Stomach (tissue), 8 donors: ENCODE measurements at regions not wholly inside any gene's neighbourhood (a gene's known extent, or its start where the extent isn't known, plus 50 kb on each side); places are given as distances from the start of the nearest gene placed in this dataset.

Source experiments
- DNase-seq, 2 donors: peaks; one replicate each; pipeline versions ENCODE4 v3.0.0 to v3.0.0-alpha.2; 2013 to 2019
- H3K27ac ChIP-seq, 5 donors: fragments of 200-600 bp in 4 of 5; sonication (generic) in 4 of 5; one replicate each; pipeline ENCODE4 v1.5.1; 2013 to 2019; ENCODE audit warnings: mild to moderate bottlenecking in 1 of 5, moderate library complexity in 1 of 5
- H3K27me3 ChIP-seq, 3 donors: fragments of 200-600 bp; sonication (generic); one replicate each; pipeline ENCODE4 v1.5.1; 2017 to 2019; ENCODE audit warnings: mixed run types in 1 of 3
- H3K36me3 ChIP-seq, 4 donors: fragments of 200-600 bp; sonication (generic); 1 replicate in 3 of 4; 2 replicates in 1 of 4; pipeline ENCODE4 v1.5.1; 2016 to 2019
- H3K4me1 ChIP-seq, 4 donors: fragments of 200-600 bp; sonication (generic); one replicate each; pipeline ENCODE4 v1.5.1; 2016 to 2019
- H3K4me3 ChIP-seq, 4 donors: fragments of 200-600 bp; sonication (generic) in 3 of 4; one replicate each; pipeline ENCODE4 v1.5.1; 2016 to 2019; ENCODE audit warnings: mild to moderate bottlenecking in 1 of 4
- H3K9me3 ChIP-seq, 4 donors: fragments of 200-600 bp; sonication (generic); one replicate each; pipeline ENCODE4 v1.5.1; 2016 to 2019
- EP300 ChIP-seq: sonication (generic); formaldehyde crosslinking; IDR thresholded peaks from one replicate; pipeline ENCODE4 v1.6.1; 2017; ENCODE audit warnings: antibody characterized with exemption
- POLR2A ChIP-seq, 4 donors: fragments of 450-650 bp; IDR thresholded peaks; one replicate each; pipeline ENCODE4 v1.6.1; 2016; ENCODE audit warnings: antibody characterized with exemption in 4 of 4, control low read depth in 2 of 4, mild to moderate bottlenecking in 1 of 4, moderate library complexity in 1 of 4
- POLR2AphosphoS5 ChIP-seq, 3 donors: sonication (generic); formaldehyde crosslinking; IDR thresholded peaks; one replicate each; pipeline ENCODE4 v1.6.1; 2016; ENCODE audit warnings: antibody characterized with exemption in 3 of 3
- WGBS, 5 donors: extraction: QIAGEN DNeasy Blood & Tissue Kit in 3 of 5; methylation state at CpG; one replicate each; pipeline versions ENCODE4 v1.1.5 to v1.1.7; 2013 to 2018; 5-methylcytosine and 5-hydroxymethylcytosine counted together
- intact Hi-C: fragments of 100-400 bp; cut with DNase I; formaldehyde crosslinking; loops from one replicate; pipeline ENCODE4 v1.15.1; 2023; ENCODE audit warnings: low total_unique reads
- TF ChIP-seq, protein P1 (sequence below), 7 experiments: fragments of 450-650 bp in 4 of 7; fragments of 200-600 bp in 3 of 7; sonication (generic) in 3 of 7; IDR thresholded peaks; one replicate each; pipeline ENCODE4 v1.5.1; 2016 to 2019; ENCODE audit warnings: antibody characterized with exemption in 7 of 7, control low read depth in 2 of 7, mild to moderate bottlenecking in 1 of 7
- donor health status: healthy with polysubstance abuse.
- donor health status: Bipolar disorder and iron deficiency.
- donor health status: healthy.

DNA sequence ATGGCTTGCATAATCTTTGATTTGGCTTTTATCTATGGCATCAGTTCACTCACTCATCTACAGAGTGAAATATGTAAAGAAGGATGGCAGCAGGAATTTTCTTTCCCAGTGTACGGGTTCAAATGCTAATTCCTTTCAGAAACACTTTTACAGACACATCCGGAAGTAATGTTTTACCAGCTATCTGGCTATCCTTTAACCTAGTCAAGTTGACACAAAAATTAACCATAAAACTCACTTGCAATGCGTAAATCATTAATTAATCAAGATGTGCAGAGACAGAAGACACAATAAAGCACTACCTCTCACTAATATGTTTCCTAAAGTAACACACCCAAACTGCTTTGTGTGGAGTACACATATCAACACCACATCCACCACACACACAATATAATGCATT lies 378.9 kb upstream of the ANO3 start:
- intact Hi-C loops: no loop called here
- Histone ChIP-seq H3K4me3 (no peak overlapping the region), H3K9me3 (no peaks in the 10 kb centered on the region), H3K4me1 (no peaks in the 10 kb centered on the region), H3K27me3 (no peaks in the 10 kb centered on the region), H3K27ac (no peak overlapping the region), H3K36me3 (no peaks in the 10 kb centered on the region)
- no peak for DNase-seq
- WGBS, 5 donors: 76 to 88% (median 83%) methylated on average over 3 of the region's 3 CpGs
- TF ChIP-seq EP300 (no peak), POLR2A (IDR thresholded peaks at IDR 0.05) (no peak), POLR2AphosphoS5 (IDR thresholded peaks at IDR 0.05) (no peak)
- TF ChIP-seq, protein P1, sequence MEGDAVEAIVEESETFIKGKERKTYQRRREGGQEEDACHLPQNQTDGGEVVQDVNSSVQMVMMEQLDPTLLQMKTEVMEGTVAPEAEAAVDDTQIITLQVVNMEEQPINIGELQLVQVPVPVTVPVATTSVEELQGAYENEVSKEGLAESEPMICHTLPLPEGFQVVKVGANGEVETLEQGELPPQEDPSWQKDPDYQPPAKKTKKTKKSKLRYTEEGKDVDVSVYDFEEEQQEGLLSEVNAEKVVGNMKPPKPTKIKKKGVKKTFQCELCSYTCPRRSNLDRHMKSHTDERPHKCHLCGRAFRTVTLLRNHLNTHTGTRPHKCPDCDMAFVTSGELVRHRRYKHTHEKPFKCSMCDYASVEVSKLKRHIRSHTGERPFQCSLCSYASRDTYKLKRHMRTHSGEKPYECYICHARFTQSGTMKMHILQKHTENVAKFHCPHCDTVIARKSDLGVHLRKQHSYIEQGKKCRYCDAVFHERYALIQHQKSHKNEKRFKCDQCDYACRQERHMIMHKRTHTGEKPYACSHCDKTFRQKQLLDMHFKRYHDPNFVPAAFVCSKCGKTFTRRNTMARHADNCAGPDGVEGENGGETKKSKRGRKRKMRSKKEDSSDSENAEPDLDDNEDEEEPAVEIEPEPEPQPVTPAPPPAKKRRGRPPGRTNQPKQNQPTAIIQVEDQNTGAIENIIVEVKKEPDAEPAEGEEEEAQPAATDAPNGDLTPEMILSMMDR (IDR thresholded peaks at IDR 0.05): no peak

DNA sequence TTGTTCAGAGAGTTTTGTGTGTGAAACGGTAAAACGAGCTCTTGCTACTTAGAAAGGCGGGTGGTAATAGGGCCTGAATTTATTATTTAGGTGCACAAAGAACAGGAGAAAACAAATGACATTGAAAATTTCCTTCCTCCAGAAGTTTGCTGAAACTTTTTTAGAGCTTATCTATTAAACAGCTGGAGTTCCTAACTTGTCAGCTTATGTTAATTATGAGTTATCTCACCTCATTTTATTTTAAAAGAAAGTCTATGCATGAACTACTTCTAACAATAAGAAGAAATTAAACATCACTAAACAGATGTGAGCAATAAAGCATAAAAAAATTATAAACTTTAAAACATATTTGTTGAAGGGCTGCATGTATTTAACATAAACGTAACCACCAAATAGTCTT lies 373.9 kb upstream of the ANO3 start:
- Histone ChIP-seq H3K9me3 (no peaks in the 10 kb centered on the region), H3K36me3 (no peaks in the 10 kb centered on the region), H3K27me3 (no peaks in the 10 kb centered on the region), H3K27ac (no peak overlapping the region), H3K4me1 (no peaks in the 10 kb centered on the region), H3K4me3 (no peak overlapping the region)
- DNase-seq: no peak
- WGBS, 5 donors: 64 to 77% (median 74%) methylated on average over 4 of the region's 4 CpGs
- TF ChIP-seq, protein P1 (IDR thresholded peaks at IDR 0.05): no peak
- TF ChIP-seq EP300 (no peak), POLR2AphosphoS5 (IDR thresholded peaks at IDR 0.05) (no peak), POLR2A (IDR thresholded peaks at IDR 0.05) (no peak)
- intact Hi-C loops: no loop called here

DNA sequence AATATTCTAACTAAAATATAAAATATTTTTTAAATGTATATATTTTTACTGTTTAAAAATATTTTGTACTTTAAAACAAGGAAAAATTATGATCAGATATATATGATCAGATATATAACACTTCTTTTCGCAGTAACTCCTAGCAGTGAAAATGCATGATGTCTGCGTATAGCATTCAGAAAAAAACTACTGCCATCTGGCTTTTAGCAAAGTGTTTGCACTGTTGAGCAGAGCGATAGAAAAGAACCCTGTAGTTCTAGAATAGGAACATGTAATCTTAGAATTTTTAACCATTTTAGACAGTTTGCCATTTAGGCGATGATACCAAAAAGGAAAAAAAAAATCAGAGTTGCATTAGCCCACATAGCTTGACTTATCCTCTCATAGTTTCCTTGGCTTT lies 370.4 kb upstream of the ANO3 start:
- H3K27me3 ChIP-seq: no peaks in the 10 kb centered on the region
- H3K36me3 ChIP-seq: no peaks in the 10 kb centered on the region
- no peak for TF ChIP-seq POLR2A (IDR thresholded peaks at IDR 0.05)
- TF ChIP-seq, protein P1 (IDR thresholded peaks at IDR 0.05): no peak
- TF ChIP-seq EP300: no peak
- TF ChIP-seq POLR2AphosphoS5 (IDR thresholded peaks at IDR 0.05): no peak
- H3K9me3 ChIP-seq: no peaks in the 10 kb centered on the region
- H3K27ac ChIP-seq: no peak overlapping the region
- no peak overlapping the region for H3K4me3 ChIP-seq
- WGBS, 5 donors: 40 to 57% (median 52%) methylated on average over 4 of the region's 4 CpGs
- peak in 1 of 2 donors; percentile 35 for DNase-seq
- no peaks in the 10 kb centered on the region for H3K4me1 ChIP-seq
- intact Hi-C loops: no loop called here

DNA sequence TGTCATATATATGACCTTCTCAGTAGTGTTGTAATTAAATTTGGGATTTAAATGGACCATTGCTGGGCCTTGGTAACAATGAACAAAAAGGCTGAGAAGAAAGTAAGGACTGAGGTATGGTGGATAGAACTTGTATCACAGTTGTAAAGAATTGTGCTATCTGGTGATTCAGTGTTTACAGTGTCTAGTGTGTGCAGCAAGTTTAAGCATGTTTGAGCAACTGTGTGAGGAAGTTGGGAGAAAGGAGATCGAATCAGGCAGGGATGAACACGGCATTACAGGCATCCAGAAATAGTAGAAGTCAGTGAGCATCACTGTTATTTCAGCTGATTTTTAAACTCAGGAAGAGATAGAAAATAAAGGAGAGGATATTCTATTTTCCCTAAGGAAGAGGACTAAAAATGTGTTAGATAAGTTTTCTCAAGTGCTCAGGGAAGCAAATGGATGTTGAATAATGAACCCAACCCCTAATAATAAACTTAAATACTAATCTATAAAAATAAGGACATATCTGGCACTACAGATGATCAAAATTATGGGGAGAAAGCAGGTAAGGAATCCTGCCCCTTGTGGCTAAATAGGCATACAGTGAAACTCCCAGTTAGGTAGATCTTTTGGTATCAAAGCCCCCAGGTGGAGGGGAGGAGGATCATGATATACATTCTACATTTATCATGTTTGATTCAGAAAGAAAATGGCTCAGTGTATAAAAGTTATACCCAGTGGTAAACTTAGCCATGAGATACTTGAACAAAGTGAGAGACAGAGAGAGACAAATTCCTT lies 361.0 kb upstream of the ANO3 start:
- no peaks in the 10 kb centered on the region for H3K4me1 ChIP-seq
- no peaks in the 10 kb centered on the region for H3K27me3 ChIP-seq
- no peaks in the 10 kb centered on the region for H3K36me3 ChIP-seq
- no peak overlapping the region for H3K4me3 ChIP-seq
- intact Hi-C loops: no loop called here
- TF ChIP-seq EP300 (no peak), POLR2A (IDR thresholded peaks at IDR 0.05) (no peak), POLR2AphosphoS5 (IDR thresholded peaks at IDR 0.05) (no peak)
- TF ChIP-seq, protein P1 (IDR thresholded peaks at IDR 0.05): no peak
- no peak for DNase-seq
- WGBS, 5 donors: 58 to 83% (median 69%) methylated on average over 2 of the region's 2 CpGs
- no peaks in the 10 kb centered on the region for H3K9me3 ChIP-seq
- H3K27ac ChIP-seq: no peak overlapping the region
